IPS-15b (cell line): ENCODE measurements at regions not wholly inside any gene's neighbourhood (a gene's known extent, or its start where the extent isn't known, plus 50 kb on each side); places are given as distances from the start of the nearest gene placed in this dataset.

Source experiments
- H3K27me3 ChIP-seq: one replicate; pipeline ENCODE4 v1.6.1; 2013; ENCODE audit warnings: low read length; ENCODE audit not compliant: control insufficient read depth, insufficient read depth
- H3K36me3 ChIP-seq: one replicate; pipeline ENCODE4 v1.6.1; 2013; ENCODE audit warnings: low read length; ENCODE audit not compliant: control insufficient read depth, insufficient read depth
- H3K4me1 ChIP-seq: one replicate; pipeline ENCODE4 v1.6.1; 2013; ENCODE audit warnings: mild to moderate bottlenecking, low read length; ENCODE audit not compliant: control insufficient read depth, insufficient read depth
- H3K4me3 ChIP-seq: one replicate; pipeline ENCODE4 v1.5.1; 2013; ENCODE audit warnings: low read depth, low read length
- H3K9ac ChIP-seq: one replicate; pipeline ENCODE4 v1.6.1; 2013; ENCODE audit warnings: low read depth, mild to moderate bottlenecking, low read length
- H3K9me3 ChIP-seq: one replicate; pipeline ENCODE4 v1.6.1; 2013; ENCODE audit warnings: mild to moderate bottlenecking, low read length; ENCODE audit not compliant: control insufficient read depth, insufficient read depth

DNA sequence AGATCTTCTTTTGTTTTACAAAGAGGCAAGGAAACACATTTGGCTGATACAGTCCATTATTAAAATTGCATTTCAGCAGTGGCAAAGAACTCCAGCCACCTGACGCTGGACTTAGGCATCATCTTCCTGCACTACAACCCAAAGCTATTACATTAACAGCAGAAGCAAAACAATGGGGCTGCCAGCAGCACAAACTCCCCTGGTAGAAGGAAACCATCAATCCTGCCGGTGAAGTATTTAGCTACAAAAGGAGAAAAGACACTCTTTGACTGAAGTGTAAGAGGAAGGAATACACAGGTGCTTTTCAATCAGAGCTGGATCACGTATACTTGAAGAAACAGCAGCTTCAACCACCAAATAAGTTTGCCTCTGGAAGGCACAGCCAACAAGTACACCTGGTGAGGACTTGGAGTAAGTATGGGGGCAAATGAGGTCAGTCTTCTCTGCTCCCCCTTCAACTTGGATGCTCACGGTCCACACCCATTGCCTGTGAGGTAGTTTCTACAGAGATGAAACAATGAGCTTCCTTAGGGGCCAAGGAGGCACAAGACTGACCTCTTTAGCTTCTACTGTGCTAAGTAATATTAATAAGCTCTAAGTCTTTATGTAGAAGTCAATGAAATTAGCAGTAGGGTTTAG, 125.9 kb upstream of the FOXN3 start:
- Histone ChIP-seq H3K4me3 (no peak overlapping the region), H3K36me3 (no peaks in the 10 kb centered on the region), H3K27me3 (no peaks in the 10 kb centered on the region), H3K9ac (no peak overlapping the region), H3K9me3 (no peaks in the 10 kb centered on the region), H3K4me1 (peaks cover 9% of the 10 kb centered on the region)

- Histone ChIP-seq H3K4me3 (no peak overlapping the region), H3K4me1 (peaks cover 9% of the 10 kb centered on the region), H3K27me3 (no peaks in the 10 kb centered on the region), H3K36me3 (no peaks in the 10 kb centered on the region), H3K9ac (no peak overlapping the region), H3K9me3 (no peaks in the 10 kb centered on the region)
Measured at GRCh38 chr14:89540830-89541470, 123.9 kb upstream of the FOXN3 start.

- no peaks in the 10 kb centered on the region for H3K36me3 ChIP-seq
- H3K27me3 ChIP-seq, result no peaks in the 10 kb centered on the region
- no peak overlapping the region for H3K4me3 ChIP-seq
- peaks cover 9% of the 10 kb centered on the region for H3K4me1 ChIP-seq
- H3K9ac ChIP-seq, result no peak overlapping the region
- H3K9me3 ChIP-seq, result no peaks in the 10 kb centered on the region
Measured at GRCh38 chr14:89540009-89540829, 123.2 kb upstream of the FOXN3 start.

DNA sequence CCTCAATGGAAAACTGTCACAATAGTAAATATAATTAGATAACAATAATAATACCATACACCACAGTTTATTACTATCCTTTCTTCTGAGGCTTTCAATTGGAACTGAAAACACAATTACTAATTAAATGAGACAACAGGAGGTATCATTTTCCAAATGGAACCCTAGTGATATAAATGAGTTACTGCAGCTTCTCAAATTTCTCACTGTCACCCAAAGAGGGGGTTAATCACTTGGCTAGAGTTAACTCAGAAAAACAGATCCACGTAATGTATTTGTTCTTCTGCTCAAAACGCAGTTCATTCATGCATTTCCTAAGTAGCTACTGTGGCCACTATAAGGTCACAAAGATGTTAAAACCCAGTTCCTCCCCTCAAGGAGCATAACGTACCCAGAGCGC, 120.9 kb upstream of the FOXN3 start:
- Histone ChIP-seq H3K9ac (no peak overlapping the region), H3K4me1 (peaks cover 5% of the 10 kb centered on the region), H3K4me3 (no peak overlapping the region), H3K36me3 (no peaks in the 10 kb centered on the region), H3K27me3 (no peaks in the 10 kb centered on the region), H3K9me3 (no peaks in the 10 kb centered on the region)

GRCh38 chr14:89534902-89535685, 118.1 kb upstream of the FOXN3 start:
- H3K4me3 ChIP-seq, result no peak overlapping the region
- no peaks in the 10 kb centered on the region for H3K36me3 ChIP-seq
- H3K4me1 ChIP-seq, result peaks cover 5% of the 10 kb centered on the region
- H3K9me3 ChIP-seq, result no peaks in the 10 kb centered on the region
- no peaks in the 10 kb centered on the region for H3K27me3 ChIP-seq
- H3K9ac ChIP-seq, result no peak overlapping the region

GRCh38 chr14:89533766-89534165, 116.7 kb upstream of the FOXN3 start:
- H3K9me3 ChIP-seq, result no peaks in the 10 kb centered on the region
- no peak overlapping the region for H3K4me3 ChIP-seq
- H3K36me3 ChIP-seq, result no peaks in the 10 kb centered on the region
- no peak overlapping the region for H3K9ac ChIP-seq
- H3K27me3 ChIP-seq, result no peaks in the 10 kb centered on the region
- peaks cover 5% of the 10 kb centered on the region for H3K4me1 ChIP-seq

GRCh38 chr14:89533136-89533535, 116.1 kb upstream of the FOXN3 start:
- no peaks in the 10 kb centered on the region for H3K36me3 ChIP-seq
- H3K9me3 ChIP-seq, result no peaks in the 10 kb centered on the region
- H3K4me3 ChIP-seq, result no peak overlapping the region
- no peak overlapping the region for H3K9ac ChIP-seq
- peaks cover 3% of the 10 kb centered on the region for H3K4me1 ChIP-seq
- no peaks in the 10 kb centered on the region for H3K27me3 ChIP-seq

- H3K36me3 ChIP-seq, result no peaks in the 10 kb centered on the region
- no peaks in the 10 kb centered on the region for H3K9me3 ChIP-seq
- no peak overlapping the region for H3K4me3 ChIP-seq
- H3K4me1 ChIP-seq, result peaks cover 2% of the 10 kb centered on the region
- H3K27me3 ChIP-seq, result no peaks in the 10 kb centered on the region
- H3K9ac ChIP-seq, result no peak overlapping the region
Measured at GRCh38 chr14:89531661-89532335, 114.8 kb upstream of the FOXN3 start.

DNA sequence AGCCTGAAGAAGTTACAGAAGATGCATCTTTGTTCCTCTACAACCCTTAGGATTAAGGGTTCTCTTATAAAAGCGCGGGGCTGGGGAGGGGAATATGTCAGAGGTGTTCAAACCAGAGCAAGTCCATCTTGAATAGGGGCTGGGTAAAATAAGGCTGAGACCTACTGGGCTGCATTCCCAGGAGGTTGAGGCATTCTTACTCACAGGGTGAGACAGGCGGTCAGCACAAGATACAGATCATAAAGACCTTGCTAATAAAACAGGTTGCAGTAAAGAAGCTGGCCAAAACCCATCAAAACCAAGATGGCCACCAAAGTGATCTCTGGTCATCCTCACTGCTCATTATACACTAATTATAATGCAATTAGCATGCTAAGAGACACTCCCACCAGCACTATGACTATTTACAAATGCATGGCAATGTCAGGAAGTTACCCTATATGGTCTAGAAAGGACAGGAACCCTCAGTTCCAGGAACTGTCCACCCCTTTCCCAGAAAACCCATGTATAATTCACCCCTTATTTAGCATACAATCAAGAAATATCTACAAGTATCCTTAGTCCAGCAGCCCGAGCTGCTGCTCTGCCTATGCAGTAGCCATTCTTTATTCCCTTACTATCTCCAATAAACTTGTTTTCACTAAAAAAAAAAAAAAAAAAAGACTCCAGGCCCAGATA, 108.1 kb upstream of the FOXN3 start:
- H3K4me3 ChIP-seq, result no peak overlapping the region

DNA sequence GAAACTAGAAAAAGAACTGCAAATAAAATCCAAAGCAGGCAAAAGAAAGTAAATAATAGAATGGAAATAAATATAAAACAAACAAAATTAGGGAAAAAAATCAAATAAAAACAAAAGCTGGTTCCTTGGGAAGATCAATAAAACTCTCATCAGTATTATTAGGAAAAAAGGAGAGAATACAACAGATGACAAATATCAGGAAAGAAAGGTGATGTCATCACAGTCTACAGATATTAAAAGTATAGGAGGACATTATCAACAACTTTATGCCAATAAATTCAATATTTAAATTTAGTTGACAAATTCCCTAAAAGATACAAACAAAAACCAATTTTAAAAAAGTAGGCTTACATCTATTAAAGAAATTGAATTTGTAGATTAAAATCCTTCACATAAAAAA, 107.4 kb upstream of the FOXN3 start:
- Histone ChIP-seq H3K27me3 (no peaks in the 10 kb centered on the region), H3K9ac (no peak overlapping the region), H3K36me3 (no peaks in the 10 kb centered on the region), H3K9me3 (no peaks in the 10 kb centered on the region), H3K4me3 (no peak overlapping the region), H3K4me1 (no peaks in the 10 kb centered on the region)

More for the DNA sequence above, 108.1 kb upstream of the FOXN3 start:
- H3K9me3 ChIP-seq, result no peaks in the 10 kb centered on the region
- no peaks in the 10 kb centered on the region for H3K27me3 ChIP-seq
- H3K9ac ChIP-seq, result no peak overlapping the region
- no peaks in the 10 kb centered on the region for H3K36me3 ChIP-seq
- H3K4me1 ChIP-seq, result no peaks in the 10 kb centered on the region

- H3K27me3 ChIP-seq, result no peaks in the 10 kb centered on the region
- no peaks in the 10 kb centered on the region for H3K36me3 ChIP-seq
- no peaks in the 10 kb centered on the region for H3K9me3 ChIP-seq
- no peaks in the 10 kb centered on the region for H3K4me1 ChIP-seq
- H3K4me3 ChIP-seq, result no peak overlapping the region
- no peak overlapping the region for H3K9ac ChIP-seq
Measured at GRCh38 chr14:89521988-89522387, 105.0 kb upstream of the FOXN3 start.
